SIG-M5 (cell line): ENCODE measurements at regions not wholly inside any gene's neighbourhood (a gene's known extent, or its start where the extent isn't known, plus 50 kb on each side); places are given as distances from the start of the nearest gene placed in this dataset.
"Not testable (repeated sequence)": the region's sequence is repeated elsewhere in the genome, so short reads cannot be mapped to it uniquely, and the experiment has no call there.

ENCODE experiments used
- DNase-seq: peaks from one replicate; lab custom pipeline; 2025; lab: John Stamatoyannopoulos, UW

DNA sequence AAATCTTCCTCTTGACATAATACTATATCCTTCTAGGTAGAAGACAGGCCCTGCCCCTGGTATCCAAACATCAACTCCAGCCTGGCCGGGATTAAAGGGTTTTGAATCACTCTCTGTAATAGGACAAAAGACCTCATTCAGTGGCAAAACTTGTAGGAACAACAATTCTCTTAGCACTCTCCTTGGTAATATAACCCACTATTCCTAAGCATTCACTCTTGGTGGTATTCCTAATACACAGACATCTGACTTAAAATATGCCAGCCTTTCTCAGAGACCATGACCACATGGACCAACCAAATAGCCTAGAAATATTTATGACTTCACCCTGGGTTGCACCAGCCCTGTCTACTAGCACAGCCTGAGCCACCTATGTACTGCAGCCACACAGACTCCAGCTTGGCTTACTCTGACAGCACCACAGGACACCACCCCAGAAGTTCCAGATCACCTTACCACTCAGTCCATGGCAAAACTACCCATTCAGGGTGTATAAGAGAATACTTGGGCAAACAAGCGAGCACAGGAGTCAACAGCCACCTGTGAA is 244.9 kb upstream of the NEBL start:
- no peak for DNase-seq

DNA sequence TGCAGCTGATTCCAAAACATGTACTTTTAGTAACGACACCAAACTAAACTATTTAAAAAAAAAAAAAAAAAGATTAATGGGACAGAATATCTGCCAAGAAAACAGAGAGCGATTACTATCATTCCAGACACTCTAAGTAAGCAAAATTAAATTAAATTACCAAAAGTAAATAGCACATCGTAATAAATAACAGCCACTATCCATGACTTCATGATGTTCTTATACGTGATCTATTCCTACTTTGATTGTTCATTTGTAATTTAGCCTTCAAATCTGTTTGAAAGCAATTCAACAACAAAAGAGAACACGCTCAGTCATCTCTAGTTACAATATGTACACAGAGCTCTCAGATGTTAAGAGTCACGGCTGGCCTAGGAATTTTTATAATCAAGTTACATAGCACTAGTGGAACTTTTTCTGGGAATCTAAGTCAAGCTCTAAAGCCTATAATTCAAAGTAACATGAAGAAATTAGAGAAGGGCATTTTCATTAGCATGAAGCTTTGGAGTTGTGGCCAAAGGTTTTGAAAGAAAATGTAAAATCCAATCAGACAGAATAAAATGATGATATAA is 241.7 kb upstream of the NEBL start:
- no peak for DNase-seq

DNA sequence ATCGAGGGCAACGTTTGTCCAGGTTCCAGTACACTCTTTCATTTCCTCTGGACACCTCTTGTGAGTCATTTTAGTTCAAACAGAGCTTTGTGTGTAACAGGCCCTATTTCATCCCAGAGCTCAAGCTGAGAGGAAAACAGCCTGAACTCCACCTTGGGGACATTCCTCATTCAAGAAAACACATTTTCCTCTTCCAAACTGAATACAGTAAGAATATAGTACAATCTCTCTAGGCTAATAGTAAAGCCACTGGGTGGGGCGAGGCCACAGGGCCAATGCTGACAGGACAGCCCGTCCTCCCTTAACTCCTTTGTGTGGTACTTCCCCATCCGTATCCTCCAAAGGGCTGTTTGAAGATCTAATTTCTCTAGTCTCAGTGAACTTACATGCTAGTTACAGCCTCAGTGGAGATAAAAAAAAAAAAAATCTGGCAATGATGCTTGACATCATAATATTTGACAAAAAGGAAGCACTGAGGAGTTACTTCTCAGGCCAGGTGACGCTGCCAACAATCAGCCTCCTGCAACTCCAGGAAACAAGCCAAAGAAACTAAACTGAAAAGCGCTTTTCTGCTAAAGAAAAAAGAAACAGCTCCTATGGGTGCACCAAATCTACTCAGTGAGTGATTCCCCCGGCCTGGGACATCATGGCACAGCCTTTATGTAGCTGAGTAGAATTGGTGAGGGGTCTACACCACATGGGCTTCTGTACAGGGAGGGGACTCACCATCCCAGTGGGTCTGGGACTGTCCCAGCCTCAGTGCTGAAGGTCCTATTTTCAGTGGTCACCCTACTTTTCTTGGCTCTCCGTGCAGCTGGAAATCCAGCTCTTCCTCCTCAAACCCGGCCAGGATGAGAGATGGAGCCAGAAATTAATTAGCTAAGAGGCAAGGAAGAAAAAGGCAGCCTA is 238.2 kb upstream of the NEBL start:
- DNase-seq = no peak

DNA sequence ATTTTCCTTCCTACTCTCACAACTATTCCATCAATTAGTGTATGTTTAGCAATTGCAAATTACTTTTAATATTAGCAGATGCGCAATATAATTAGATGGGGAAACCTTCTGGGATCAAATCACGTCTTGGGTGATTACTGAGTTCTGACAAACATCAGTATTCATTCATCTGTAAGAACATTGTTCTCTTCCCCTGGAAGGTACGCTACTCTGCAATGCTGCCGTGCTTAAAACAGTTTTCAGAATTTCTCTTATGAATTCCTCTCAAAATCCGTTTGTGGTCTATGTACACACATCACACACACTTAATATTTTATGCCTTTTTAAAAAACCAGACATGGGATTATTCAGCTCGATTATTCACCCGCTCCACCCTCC is 237.5 kb upstream of the NEBL start:
- no peak for DNase-seq

DNA sequence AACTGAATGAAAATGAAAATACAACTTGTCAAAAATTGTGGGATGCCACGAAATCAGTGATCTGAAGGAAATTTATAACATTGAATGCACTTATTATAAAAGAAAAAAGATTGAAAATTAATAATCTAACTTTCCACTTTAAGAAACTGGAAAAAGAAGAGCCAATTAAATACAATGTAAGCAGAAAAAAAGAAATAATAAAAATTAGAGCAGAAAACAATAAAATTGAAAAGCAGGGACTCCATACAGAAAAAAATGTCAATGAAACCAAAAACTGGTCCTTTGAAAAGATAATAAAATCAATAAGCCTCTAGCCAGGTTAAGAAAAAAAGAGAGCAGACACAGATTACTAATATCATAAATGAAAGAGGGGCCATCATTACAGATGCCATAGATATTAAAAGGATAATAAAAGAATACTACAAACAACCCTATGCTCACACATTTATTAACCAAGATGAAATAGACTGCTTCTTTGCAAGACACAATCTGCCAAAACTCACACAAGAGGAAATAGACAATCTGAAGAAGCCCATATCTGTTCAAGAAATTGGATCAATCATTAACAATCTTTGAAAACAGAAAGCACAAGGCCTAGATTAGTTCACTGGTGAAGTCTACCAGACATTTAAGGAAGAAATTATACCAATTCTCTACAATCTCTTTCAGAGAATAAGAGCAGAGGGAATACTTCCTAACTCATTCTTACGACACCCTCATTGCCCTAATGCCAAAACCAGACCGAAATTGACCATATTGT is 233.8 kb upstream of the NEBL start:
- no peak for DNase-seq

DNA sequence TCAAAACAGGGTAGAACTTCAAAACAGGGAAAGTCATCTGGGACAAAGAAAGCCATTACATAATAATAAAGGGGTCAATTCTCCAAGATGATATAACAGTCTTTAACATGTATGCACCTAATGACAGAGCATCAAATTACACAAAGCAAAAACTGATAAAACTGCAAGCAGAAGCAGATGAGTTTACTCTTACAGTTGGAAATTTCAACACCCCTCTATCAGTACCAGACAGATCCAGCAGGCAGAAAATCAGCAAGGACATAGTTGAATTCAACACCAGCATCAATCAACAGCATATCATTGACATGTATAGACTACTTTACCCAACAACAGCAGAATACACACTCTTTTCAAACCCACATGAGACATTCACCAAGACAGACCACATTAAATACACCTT is 233.0 kb upstream of the NEBL start:
- no peak for DNase-seq

DNA sequence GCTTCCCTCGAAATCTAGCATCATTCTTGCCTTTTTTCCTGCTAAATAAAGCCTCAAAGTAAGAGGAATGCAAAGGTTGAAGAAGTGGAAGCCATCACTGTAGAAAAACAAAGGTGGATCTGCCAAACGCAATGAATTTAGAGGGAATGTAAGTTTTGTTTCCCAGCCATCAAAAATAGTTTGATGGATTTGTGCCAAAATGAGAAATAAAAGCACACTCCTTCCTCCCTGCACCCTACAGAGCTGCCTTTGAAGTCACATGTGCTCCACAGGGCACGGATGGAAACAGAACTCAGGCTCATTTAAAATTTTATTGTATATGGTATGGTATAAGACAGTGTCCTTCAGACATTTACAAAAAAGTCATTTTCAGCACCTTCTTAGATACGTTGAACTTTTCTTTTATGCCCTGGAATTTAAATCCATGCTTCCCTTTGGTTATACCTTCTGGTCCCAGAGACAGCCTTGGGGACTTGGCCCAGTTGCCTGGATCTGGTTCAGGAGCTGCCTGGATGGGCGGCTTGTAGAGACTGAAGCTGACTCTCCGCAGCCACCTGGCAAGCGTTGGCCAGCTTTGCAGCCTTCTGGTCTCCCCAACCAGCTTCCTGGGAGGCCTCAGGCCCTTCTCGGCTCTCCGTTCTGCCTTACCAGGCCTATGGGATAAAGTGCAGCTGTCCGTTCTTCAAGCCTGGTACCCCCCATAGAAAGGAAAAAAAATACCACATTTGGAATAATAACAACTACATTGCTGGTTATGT is 228.5 kb upstream of the NEBL start:
- DNase-seq = no peak

DNA sequence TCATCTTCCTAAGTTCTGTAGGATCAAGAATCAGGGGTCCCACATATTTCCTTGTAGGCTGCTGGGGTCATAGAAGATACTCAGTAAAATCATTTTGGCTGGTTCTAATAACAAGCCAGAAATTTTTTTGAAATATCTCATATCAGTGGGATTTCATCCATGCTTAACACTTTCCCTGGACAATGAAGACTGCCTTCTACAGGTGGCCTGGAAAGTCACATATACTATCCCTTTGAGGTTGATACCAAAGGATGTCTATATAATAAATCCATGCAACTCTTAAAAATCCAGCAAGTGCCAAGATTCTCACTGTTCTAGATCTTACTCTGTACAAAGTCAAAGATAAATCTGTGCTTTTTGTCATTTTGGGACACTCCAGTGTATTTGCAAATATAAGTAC is 225.8 kb upstream of the NEBL start:
- no peak for DNase-seq

DNA sequence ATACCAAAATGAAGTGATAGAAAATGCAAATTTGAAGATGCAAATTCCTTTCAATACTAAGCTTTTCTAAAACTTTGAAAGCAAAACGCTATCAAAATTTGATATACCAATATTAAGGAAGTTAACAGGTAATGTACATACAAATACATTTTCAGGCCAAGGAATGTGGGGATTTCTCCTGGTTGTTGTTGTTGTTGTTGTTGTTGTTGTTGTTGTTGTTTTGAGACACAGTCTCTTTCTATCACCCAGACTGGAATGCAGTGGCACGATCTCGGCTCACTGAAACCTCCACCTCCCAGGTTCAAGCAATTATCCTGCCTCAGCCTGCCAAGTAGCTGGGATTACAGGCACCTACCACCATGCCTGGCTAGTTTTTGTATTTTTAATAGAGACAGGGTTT is 224.7 kb upstream of the NEBL start:
- DNase-seq = not testable (repeated sequence)

DNA sequence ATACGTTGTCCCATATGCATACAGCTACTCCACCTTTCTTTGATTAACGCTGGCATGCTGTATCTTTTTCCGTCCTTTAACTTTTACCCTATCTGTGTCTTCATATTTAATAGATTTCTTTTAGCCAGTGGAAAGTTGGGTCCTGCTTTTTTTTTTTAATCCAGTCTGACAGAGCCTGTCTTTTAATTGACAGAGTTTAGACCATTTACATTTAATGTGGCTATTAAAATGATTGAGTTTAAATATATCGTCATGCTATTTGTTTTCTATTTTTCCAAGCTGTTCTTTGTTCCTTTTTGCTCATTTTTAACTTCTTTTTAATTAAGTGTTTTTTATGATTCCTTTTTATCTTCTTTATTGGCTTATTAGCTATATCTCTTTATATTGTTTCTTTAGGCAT is 217.6 kb upstream of the NEBL start:
- no peak for DNase-seq

DNA sequence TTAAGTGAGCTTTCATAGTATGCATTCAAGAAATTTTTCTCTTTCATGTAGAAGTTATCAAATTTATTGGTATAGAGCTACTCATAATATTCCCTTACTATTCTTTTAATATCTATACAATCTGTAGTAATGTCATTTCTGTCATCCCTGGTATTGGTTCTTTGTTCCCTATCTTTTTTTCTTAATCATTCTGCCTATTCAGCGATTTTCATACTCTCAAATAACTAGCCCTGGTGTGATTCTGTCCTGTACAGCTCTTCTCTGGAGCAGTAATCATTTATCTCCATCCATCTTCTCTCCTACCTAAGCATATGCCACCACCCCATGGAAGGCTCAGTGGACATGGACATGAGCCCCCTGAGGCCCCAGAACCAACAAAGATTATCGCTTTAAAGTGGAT is 213.2 kb upstream of the NEBL start:
- no peak for DNase-seq

DNA sequence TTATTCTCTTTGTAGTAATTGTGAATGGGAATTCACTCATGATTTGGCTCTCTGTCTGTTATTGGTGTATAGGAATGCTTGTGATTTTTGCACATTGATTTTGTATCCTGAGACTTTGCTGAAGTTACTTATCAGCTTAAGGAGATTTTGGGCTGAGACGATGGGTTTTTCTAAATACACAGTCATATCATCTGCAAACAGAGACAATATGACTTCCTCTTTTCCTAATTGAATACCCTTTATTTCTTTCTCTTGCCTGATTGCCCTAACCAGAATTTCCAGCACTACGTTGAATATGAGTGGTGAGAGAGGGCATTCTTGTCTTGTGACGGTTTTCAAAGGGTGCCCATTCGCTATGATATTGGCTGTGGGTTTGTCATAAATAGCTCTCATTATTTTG is 209.8 kb upstream of the NEBL start:
- DNase-seq = not testable (repeated sequence)

DNA sequence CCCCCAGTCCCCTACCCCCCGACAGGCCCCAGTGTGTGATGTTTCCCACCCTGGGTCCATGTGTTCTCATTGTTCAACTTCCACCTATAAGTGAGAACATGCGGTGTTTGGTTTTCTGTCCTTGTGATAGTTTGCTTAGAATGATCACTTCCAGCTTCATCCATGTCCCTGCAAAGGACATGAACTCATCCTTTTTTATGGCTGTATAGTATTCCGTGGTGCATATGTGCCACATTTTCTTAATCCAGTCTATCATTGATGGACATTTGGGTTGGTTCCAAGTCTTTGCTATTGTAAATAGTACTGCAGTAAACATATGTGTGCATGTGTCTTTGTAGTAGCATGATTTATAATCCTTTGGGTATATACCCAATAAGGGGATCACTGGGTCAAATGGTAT is 208.2 kb upstream of the NEBL start:
- not testable (repeated sequence) for DNase-seq

DNA sequence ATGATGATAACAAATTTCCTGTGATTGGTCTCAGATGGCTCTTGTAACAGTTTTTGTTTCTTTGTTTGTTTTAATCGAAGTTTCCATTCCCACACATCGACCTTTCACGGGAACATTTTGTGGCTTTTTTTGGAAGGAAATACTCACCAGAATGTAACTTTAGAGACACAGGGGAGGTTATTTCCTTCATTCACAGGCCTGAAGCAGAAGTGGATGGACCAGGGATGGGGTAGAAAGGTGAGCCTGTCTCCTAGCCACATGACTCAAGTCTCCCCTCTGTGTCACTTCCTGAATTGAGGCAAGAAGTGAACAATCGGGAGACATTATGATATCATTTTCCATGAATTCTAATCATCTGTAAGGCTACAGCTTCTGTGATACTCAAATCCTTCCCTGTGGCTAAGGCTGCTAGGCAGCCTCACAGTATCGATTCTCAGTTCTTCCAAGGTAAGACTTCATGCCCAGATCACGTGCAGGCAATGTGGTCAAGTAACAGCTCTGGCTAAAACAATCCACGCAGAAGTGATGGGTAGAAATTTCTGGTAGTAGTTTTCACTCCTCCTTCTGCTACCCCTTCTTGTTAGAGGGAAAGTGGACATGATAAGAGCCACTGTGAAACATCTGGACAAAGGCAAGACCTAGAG is 203.9 kb upstream of the NEBL start:
- no peak for DNase-seq

DNA sequence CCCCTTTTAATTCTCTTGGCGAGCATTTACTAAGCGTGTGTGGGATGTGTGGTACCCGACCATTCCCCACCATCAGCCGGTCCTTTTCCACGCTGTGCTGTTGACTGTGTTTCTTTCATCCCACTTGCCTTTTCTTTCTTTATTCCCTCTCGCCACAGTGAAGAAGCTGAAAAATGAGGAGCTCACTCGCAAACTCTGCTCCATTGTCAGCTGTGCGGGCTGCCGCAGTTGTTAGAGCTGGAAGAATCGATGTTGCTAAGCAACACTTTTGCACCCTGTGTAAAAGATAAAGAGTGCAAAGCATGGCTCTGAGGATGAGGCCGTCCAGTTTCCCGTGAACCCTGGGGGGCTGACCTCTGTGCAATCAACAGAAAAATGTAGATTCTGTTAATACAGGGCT is 203.1 kb upstream of the NEBL start:
- DNase-seq = no peak

DNA sequence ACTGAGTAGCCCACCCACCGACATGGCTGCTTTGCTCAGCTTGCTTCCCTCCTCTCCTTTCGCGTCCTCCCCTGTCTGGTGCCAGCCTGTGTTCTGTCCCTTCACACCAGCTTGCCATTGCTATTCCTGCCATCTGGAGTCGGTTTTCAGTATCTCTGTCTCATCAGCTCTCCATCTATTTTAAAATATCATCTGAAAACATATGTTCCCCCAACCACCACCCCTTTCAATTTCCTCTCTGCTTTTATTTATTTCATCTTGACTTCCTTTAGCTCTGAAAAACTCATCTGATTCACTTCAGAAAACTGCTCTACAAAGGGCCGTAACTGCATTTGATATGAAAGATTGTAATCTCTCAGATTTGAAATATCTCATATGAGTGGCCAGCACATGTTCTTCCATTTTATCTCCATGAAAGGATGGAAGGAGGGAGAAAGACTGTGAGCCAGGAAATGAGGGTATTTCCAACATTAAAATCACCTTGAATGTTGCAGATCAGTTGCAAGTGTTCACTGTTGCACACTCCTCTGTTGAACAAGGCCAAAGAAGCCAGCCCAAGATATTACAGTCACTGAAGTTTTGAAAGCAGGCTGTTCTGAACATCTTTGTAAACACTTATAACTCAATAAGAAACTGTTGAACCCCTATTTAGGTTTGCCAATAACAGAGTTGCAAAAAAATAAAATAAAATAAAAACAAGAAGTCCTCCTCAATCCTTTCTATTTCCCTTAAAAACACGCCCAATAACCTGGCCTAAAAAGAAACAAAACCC is 202.4 kb upstream of the NEBL start:
- no peak for DNase-seq

DNA sequence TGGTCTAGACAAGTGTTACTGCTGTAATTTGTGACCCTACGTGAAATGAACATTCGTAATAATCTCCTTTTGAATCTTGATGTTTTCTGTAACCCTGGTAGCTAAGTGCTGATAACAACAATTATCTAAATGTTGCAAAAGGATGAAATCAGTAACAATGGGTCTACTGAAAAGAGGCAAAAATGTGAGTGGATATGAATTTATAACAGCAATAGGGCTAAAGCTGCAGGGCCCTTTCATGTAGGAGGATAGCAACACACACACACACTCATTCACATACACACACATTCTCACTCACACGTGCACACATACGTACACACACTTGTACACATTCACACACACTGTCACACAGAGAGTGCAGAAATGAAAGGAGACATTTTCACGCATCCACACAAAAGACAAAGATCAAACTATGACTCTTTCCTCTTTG is 200.8 kb upstream of the NEBL start:
- DNase-seq = no peak

DNA sequence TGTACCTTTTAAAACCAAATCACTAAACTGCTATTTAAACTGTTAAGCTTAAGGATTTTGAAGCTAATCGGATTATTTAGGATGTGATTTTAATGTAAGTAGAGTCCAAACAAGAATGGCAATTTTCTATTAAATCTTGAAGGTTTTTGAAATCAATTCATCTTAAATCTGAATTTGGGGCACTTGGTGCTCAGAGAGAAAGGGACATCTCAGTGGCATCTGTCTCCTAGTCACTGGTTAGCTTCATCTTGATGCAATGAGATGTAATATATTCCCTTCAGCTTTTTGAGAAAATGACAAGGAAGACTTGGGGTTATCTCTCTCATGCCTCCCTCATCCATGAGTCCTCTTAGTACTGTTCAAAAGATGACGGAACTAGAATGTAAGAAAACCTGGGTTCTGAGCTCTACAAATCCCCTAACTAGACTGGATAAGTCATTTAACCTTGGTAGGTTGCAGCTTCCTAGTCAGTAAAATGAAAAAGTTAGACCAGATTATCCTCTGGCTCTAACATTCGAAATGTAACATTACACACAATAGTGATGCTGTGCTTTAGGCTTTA is 198.5 kb upstream of the NEBL start:
- no peak for DNase-seq

DNA sequence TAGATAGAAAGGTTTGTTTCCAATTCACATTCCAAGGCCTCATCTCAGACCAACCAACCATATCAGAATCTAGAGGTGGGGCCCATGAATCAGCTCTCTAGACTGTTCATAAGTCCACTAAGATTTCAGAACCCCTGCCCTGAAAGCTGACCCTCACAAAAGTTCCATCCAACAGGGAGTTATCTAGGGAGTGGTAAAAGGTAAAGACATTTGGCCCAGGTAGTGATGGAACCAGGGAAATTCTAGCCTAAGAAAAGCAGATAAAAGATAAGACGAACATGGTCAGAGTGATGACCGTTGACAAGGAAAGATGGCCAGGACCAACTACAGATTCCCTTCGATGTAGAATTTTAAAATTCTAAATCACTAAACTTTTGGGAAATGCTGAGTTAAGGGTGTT is 198.0 kb upstream of the NEBL start:
- no peak for DNase-seq
